ENCODE measurements at regions not wholly inside any gene's neighbourhood (a gene's known extent, or its start where the extent isn't known, plus 50 kb on each side); places are given as distances from the start of the nearest gene placed in this dataset.

DNA sequence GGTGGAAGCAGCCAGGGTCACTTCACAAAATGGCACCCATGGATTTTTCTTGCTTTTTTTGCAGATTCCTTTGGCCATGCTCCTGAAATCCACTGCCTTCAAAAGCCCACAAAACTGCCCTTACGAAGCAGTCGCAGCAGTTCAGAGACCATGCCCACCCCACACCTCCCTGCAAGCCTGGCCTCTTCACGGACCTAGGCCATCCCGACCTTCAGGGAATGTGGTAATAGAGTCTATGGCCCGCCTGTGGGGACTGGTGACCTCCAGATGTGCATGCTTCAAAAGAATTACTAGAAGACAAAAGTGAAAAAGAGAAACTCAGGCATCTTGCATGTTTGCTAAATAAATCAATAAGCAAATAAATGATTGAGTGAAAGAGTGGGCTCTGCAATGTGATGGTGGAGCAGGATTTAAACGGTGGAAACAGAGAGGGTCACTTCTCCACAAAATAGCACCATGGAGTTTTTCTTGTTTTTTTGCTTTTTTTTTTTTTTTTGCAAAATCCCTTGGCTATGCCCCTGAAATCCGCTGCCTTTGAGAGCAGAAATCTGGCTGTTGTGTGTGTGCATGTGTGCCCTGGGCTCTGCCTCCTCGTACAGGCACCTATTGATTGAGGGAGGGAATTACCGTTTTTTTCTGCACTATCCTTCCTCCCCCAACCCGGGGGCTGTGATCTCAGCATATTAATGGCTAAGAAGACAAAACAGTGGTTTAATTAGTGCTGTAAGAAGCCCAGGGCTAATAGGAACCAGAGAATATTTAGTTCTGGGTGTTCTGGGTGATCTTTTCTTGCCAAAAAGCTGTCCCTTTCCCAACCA is 107.4 kb downstream of the PXDC1 start:
- DNase-seq (ENCODE audit: low spot score), result no peak

DNA sequence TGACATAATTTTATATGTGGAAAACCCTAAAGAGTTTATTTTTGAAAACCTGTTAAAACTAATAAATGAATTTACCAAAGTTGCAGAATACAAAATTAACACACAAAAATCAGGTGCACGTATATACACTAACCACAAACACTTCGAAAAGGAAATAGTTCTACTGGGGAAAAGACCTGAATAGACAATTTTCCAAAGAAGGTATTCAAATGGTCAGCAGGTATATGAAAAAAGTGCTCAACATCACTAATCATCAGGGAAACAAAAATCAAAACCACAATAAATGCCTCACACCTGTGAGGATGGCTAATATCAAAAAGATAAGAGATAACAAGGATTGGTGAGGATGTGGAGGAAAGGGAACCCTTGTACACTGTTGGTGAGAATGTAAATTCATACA is 110.6 kb downstream of the PXDC1 start:
- DNase-seq (ENCODE audit: low spot score), result no peak

DNA sequence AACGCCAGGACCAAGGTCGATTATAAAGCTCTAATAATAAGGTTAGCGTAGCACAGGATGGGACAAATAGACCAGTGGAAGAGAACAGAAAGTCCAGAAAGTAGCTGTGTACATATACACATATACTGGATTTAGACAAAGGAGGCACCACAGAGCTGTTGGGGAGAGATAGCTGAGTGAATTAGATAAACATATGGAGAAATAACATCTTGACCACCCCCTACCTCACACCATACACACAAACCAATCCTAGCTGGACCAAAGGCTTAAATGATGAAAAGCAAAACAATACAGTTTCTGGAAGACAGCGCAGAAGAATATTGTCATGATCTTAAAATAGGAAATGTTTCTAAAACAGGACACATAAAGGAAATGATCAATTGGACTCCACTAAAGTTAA is 112.9 kb downstream of the PXDC1 start:
- DNase-seq (ENCODE audit: low spot score), result no peak

DNA sequence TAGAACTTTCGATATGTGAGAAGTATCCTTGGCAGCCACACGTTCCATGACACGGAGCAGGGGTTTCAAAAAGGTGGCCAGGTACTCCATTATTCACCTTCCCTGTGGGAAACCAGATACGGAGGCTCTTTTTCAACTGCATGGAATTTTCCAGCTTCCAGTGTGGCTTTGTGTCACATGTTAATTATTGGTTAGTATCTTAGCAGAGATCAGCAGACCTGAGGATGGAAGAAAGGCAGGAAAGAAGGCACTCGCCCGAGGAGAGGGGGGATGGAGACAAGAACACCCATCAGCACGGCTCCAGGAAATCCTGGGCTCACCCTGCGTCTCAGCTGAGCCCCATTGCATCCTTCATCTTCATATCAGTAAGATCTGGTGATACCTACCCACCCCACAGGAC is 115.5 kb downstream of the PXDC1 start:
- no peak for DNase-seq (ENCODE audit: low spot score)

DNA sequence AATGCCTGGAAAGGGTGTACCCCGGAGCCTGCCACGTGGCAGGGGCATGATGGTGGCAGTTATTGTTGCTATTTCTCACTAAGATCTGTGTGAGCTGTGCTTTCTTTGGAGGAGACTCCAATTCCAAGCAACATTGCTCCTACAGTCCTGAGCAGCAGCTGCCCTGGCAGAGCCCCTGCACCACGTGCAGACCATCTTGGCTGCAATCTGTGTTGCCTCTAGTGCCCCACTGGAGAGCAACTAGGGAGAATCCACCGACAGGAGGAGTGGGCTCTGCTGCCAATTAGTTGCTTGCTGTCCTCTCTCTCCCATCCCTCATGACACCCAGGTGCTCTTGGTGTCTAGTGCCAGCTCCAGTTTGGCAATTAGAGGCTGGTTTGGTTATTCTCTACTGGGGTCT is 116.0 kb downstream of the PXDC1 start:
- DNase-seq (ENCODE audit: low spot score), result no peak

DNA sequence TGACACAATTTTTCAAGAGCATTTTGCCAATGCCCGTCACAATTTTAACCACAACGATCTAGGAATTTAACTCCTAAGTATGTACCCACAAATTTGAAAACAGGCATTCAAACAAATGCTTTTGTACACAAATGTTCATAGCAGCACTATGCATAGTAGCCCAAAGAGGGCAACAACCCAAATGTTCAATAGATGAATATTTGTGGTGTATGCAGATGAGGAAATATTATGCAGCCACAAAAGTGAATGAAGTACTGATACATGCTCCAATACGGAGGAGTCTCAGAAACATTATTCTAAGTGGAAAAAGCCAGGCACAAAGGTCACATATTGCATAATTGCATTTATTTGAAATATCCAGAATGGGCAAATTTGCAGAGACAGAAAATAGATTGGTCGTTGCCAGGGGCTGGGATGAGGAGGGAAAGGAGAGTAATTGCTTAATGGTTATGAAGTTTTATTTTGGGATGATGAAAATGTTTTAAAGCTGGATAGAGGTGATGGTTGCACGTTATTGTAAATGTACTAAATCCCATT is 117.2 kb downstream of the PXDC1 start:
- no peak for DNase-seq (ENCODE audit: low spot score)

DNA sequence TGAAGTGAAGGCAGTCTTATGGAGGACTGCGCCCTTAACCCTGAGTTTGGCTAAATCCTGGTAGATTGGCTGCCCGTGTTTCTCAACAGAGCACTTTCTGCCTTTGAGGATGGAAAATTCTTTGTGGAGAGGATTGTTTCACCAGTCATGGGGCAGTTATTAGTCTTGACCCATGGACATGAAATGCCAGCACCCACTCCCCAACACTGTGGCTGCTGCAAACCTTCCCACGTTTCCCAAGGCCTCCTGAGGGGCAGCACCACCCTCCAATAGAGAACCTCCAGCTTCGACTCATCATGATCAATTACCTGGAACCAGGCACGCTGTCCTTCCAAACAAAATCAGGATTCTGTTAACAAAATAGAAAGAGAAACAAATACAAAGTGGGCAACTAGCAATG is 117.8 kb downstream of the PXDC1 start:
- DNase-seq (ENCODE audit: low spot score), result no peak

DNA sequence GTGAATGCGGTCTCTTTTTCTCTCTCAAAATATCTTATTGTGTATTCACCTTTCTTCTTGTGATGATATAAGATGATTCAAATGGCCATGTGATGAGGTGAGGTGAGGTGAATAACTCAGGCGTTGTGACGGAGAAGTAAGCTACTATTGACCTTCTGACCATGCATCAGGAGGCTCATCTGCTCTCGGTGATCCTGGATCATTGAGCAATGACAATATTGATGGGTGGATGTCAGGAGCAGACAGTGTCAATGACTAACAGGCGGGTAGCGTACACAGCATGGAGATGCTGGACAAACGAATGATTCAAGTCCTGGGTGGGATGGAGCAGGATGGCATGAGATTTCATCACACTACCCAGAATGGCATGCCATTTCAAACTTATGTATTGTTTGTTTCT is 119.6 kb downstream of the PXDC1 start:
- DNase-seq (ENCODE audit: low spot score), result no peak

DNA sequence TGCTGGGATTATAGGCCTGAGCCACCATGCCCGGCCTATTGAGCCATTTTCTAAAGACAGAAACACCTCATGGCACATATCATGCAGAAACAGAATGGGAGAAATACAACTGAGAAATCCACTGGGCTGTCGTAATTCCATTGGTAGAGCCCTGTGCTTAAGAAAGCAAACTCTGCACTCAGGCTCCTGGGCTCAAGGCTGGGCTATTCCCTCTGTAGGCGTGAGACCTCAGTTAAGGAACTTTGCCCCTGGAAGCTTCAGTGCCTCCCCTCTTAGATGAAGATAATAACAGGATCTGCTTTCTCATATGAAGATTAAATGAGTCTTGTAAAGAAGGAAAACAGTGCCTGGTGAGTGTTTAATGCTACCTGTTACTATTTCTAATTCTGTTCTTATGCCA is 120.3 kb downstream of the PXDC1 start:
- no peak for DNase-seq (ENCODE audit: low spot score)

DNA sequence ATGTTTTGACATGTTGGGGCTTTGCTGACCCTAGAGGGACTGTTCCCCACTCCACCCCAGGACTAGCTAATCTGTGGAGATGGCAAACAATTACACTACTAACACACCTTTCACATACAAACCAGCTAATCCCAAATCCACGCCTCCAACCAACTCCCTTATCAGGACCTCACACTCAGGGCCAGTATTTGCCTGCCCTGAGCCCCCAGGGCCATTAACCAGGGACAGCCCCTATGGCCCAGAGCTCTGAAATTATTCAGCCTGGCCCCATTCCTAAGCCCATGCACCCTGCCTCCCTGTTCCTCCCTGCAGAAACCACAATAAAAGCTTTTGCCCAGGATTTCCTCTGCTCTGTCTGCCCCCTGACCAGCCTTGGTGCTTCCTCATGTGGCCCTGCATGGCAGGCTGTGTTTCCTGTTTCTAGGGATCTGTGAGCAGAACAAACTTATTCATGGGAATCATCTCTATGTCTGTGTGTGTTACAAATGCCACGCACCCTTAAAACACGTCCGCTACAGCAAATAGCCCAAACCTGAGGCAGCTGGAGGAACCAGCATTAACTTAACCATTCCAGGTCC is 121.2 kb downstream of the PXDC1 start:
- DNase-seq (ENCODE audit: low spot score), result no peak

DNA sequence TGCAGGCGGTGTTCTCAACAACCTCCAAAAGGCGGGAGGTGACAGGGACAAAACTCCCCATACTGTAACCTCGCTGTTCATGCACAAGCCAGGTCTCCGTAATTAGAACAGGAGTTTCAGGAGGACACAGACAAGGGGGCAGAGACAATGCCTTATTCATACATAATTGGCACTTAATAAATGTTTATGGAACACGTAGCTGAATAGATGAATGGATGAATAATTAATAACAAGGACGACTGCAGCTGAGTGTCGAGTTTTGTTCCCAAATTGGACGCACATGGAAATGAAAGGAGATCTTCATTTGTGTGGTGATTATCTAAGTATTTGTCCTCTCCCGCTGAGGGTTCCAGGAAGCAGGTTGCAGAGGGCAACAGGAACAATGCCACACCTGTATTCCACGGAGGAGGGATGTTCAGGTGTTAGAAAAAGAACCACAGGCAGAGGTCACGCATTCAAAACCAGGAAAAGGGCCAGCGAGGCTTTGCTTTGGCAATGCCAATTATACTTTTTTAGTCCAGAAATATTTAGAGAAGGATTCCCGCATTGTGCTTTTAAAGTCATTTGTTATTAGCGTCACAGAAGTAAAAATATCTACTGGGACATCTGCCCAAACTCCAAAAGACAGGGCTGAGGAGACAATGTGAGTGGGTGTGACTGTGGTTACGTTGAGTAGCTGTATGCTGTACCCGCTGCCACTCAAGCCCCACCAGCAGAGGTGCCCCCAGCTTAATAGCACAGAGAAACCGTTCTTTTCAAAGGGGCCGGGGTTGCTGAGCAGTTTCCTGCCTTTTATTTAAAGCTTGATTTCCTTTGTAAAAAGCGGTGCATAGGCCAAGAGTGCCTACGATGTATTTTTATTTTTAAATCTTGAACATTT is 123.3 kb downstream of the PXDC1 start:
- DNase-seq (ENCODE audit: low spot score), result no peak

DNA sequence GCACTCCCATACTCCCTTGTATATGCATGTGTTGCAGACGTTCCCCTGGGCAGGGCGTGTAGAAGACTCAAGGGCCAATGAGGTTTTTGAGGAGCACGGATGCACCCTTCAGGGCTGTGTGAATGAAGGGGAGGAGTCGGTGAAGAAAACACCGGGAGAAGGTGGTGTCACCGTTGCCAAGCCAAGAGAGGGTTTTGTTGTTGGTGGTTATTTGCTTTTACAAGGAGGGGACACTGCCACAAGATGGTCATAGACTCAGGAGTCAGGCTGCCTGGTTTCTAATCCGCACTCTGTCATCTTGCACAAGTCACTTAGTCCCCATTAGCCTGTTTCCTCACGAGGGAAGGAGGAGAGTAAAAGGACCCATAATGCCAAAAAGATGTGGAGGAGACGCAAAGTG is 124.0 kb downstream of the PXDC1 start:
- DNase-seq (ENCODE audit: low spot score), result no peak

DNA sequence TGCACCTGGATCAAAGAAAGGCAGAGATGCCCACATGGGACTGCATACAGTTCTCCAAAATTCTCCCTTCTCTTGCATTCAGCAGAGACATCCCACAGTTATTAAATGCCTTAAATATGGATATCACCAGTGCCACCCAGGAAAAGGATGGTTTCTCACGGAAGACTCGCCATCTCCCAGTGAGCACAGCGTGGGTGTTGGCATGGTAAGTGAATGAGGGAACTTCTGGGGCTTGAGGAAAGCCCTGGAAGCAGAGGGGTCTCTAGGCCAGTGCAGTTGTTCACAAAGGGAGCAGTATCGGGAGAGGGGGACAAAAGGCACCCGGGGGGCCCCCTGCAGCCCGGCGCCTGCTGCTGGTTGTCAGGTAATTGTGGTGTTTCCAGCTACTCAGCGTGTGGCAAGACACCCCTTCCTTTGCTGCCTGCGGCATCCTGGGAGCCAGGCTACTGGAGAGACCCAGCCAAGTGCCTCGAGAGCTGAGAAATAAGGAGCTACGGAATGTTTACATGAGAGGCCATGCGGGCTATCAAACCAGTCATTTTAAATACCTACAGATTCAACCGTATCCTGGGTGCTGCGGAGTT is 125.4 kb downstream of the PXDC1 start:
- no peak for DNase-seq (ENCODE audit: low spot score)

DNA sequence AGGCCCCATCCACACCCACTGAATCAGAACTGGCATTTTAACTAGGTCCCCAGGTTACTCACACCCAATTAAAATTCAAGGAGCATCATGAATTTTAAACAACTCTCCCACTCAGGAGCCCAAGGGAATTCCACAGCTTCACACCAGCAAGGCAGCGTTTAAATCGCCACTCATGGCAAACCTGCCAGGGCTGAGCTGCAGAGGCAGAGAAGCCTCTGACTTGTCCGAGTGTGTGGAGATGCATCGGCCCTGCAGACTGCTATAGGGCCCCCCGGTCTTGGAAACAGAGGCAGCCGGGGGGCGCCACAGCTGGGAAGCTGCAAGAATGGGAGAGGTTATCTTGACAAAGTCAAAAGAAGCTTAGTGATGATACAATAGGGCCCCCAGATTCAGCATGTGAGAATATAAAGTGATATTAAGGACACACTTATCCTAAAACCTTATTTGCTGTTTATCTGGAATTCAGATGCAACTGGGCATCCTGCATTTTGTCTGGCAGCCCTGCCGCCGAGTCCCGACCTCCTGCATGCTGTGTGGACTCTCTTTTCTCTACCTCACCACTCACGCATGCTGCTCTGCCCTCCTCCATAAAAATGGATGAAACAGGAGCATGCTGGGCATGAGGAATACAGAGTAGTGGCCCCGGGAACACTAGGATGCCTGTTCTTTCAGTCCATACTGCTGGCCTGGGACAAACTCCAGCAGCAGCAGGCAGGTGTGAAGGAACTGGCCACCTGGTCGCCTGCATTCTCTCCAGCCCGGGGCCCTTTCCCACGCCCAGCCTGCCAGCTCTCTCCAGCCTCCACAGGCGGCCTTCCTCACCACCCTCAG is 126.1 kb downstream of the PXDC1 start:
- no peak for DNase-seq (ENCODE audit: low spot score)

DNA sequence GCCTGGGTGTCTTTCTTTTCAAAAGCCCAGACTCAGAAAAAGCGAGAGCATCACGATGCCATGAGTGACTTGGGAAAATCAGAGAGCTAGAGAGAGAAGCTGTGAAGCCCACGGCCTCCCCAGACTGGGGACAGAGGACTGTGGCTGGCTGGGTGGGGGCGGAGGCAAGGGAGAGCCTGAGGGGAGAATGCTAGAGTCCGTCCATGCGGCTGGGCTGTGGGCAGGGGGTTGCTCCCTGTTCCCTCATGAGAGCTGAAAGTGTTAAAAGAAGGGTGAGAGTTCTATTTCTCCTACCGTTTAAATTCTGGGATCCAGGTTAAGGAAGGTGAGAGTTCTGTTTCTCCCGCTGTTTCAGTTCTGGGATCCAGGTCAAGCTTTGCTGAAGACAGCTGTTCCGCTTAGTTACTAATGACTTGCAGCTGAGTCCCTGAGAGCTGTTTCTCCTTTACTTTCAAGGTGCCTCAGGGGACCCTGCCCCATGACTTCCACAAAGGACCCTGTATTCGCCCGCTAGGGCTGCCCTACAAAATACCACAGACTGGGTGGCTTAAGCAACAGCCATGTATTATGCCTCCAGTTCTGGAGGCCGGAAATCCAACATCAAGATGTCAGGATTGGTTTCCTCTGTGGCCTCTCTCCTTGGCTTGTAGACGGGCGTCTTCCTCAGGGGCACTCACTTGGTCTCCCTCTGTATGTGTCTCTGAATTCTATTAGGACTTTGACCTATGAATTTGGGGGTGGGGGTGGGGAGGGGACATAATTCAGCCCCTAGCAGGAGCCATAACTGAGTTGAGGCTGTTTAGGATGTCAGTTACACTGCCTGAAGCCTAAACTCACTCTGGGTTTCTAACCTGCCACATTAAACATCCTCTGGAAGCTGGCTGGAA is 127.0 kb downstream of the PXDC1 start:
- no peak for DNase-seq (ENCODE audit: low spot score)

DNA sequence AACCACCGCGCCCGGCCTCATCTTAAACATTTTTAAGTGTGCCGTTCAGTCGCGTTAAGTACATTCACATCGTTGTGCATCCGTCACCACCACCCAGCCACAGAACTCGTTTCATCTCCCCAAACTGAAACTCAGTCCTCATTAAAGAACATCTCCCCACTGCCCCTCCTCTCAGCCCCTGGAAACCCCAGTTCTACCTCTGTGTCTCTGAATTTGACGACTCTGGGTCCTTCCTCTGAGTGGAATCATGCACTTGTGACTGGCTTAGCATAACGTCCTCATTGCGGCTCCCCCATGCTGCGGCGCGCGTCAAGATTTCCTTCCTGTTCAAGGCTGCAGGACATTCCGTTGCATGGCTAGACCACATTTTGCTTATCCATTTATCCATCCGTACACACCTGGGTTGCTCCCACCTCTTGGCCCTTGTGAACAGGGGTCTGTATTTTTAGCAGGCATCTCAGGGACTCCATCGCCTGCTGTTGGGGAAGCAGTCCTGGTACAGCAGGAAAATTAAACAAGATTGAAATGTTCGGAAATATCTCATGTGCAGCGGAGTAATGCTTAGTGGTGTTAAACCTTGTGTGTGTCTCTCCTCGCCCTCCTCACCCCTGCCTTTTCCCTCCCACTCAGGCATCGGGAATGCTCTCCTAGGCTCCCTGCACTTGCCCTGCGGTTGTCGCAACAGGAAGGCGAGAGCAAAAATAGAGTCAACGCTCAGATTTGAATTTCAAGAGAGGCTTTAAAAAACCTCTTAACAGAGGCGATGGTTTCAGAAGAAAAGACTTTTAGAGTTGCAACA is 127.9 kb downstream of the PXDC1 start:
- DNase-seq (ENCODE audit: low spot score), result no peak

DNA sequence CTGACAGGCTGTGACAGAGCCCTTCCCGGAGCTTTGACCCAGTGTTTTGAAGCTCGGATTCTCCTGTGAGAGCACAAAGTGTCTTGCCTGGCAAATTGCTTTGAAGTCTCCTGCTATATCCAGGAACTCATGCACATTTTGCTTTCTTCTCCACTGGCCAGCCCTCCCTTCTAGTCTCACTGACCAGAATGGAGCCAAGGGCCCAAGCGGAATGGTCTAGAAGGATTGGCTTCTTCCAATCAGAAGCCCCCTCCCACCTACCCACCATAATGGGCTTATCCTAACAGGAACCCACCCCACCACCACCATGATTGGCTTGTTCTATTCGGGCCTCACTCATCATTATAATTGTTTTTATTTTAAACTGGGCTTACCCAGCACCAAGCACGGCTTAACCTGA is 130.1 kb downstream of the PXDC1 start:
- DNase-seq (ENCODE audit: low spot score), result no peak

DNA sequence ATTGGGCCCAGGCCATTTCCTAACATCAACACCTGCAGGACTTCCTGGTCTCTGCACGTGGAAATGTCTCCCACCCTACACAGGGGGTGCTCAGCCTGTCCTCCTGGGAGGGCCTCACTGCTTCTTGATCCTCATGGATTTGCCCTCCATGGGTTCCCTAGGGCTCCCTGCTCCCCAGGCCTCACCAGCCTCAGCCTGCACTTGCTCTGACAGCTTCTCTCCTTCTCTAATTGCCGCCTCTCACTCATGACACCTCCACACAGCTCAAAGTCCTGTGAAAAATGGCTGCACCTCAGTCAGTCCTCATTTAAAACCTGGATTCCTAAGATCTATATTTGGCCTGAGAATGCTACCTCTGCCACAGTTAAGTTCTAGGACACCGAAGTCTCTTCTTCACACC is 130.6 kb downstream of the PXDC1 start:
- no peak for DNase-seq (ENCODE audit: low spot score)

DNA sequence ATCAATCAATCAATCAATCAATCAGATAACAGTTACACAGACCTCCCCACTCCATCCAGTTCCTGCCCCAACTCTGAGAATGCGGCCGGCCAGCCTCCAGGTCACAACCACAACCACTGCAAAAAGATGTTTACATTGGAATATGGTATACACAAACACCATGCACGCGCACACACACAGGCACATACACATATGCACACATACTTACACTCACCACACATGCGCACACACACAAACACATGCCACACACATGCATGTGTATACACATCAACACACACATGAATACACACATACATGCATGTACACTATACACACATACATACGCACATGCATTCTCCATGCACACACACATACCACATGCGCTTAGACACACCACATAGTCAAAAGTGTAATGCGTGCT is 131.1 kb downstream of the PXDC1 start:
- DNase-seq (ENCODE audit: low spot score), result no peak

DNA sequence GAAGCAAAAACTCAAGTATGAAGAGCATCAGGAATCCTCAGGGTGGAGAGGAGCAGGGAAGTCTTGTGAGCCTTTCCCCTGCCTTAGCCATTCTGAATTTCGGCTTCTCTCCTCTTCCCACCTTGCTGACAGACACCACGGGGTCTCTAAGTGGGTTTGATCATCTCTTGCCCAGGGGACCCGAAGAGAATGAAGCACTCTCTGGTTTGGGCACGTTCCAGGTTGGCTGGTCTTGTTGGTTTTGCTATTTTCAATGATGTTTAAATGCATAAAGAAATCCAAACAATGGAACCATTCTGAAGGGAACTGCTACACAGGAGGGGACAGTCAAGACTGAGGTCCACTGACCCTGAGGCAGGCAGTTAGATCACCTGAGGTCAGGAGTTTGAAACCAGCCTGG is 131.7 kb downstream of the PXDC1 start:
- no peak for DNase-seq (ENCODE audit: low spot score)
